Prostate gland (tissue), 2 donors: ENCODE measurements at regions not wholly inside any gene's neighbourhood (a gene's known extent, or its start where the extent isn't known, plus 50 kb on each side); places are given as distances from the start of the nearest gene placed in this dataset.

Source experiments
- CTCF ChIP-seq, 4 experiments: fragments of 200-600 bp in 2 of 4; fragments of 450-650 bp in 2 of 4; sonication (generic) in 2 of 4; IDR thresholded peaks; 1 replicate in 3 of 4; 2 replicates in 1 of 4; pipeline ENCODE4 v1.5.1; 2016 to 2019; ENCODE audit warnings: antibody characterized with exemption in 4 of 4, mild to moderate bottlenecking in 2 of 4, moderate library complexity in 2 of 4
- POLR2A ChIP-seq: fragments of 450-650 bp; IDR thresholded peaks from one replicate; pipeline ENCODE4 v1.6.1; 2016; ENCODE audit warnings: antibody characterized with exemption, mild to moderate bottlenecking

DNA sequence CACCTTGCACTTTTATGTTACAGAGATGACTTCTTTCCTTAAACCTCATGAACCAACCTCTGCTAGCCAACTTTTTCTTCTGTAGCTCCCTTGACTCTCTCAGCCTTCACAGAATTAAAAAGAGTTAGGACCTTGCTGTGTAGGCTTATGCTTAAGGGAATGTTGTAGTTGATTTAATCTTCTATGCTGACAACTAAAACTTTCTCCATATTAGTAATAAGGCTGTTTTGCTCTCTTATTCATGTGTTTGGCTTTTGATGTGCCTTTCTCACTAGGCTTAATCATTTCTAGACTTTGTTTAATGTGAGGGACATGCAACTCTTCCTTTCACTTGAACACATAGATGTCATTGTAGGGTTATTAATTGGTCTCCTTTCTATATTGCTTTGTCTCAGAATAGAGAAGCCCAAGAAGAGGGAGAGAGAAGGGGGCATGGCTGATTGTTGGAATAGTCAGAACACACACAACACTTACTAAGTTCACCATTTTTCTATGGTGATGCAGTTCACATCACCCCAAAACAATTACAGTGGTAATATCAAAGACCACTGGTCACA, 509.5 kb downstream of the UQCRFS1 start:
- no peak for TF ChIP-seq CTCF (IDR thresholded peaks at IDR 0.05)
- no peak for TF ChIP-seq POLR2A
